ENCODE measurements at regions not wholly inside any gene's neighbourhood (a gene's known extent, or its start where the extent isn't known, plus 50 kb on each side); places are given as distances from the start of the nearest gene placed in this dataset.

DNA sequence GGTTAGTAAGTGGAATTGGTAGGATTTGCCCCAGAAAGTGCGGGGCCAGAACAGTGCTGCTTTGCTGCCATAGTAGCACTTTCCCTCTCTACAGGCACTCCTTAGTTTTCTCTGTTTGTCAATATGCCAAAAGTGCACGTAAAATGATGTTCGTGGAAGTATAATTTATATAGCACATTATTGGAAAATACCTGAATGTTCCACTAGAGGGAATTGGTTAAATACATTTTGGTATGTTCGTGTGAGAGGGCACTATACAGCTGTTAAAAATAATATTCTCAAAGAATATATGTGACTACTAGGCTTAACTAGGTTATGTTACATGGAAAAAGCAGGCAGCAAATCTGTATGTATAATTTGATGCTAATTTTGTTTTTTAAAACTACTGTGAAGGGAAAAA is 184.0 kb upstream of the GDNF start:
- DNase-seq, result no peak
- Histone ChIP-seq H3K27ac (replicated peaks) (no peak overlapping the region), H3K4me3 (no peak overlapping the region), H3K4me1 (no peaks in the 10 kb centered on the region), H3K9me3 (replicated peaks) (no peaks in the 10 kb centered on the region), H3K27me3 (ENCODE audit: low read depth) (no peaks in the 10 kb centered on the region), H3K36me3 (no peaks in the 10 kb centered on the region)
- intact Hi-C loops (cut with micrococcal nuclease), result no loop called here
- TF ChIP-seq, protein P1, sequence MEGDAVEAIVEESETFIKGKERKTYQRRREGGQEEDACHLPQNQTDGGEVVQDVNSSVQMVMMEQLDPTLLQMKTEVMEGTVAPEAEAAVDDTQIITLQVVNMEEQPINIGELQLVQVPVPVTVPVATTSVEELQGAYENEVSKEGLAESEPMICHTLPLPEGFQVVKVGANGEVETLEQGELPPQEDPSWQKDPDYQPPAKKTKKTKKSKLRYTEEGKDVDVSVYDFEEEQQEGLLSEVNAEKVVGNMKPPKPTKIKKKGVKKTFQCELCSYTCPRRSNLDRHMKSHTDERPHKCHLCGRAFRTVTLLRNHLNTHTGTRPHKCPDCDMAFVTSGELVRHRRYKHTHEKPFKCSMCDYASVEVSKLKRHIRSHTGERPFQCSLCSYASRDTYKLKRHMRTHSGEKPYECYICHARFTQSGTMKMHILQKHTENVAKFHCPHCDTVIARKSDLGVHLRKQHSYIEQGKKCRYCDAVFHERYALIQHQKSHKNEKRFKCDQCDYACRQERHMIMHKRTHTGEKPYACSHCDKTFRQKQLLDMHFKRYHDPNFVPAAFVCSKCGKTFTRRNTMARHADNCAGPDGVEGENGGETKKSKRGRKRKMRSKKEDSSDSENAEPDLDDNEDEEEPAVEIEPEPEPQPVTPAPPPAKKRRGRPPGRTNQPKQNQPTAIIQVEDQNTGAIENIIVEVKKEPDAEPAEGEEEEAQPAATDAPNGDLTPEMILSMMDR (IDR thresholded peaks at IDR 0.05; ENCODE audit: borderline replicate concordance), result peak; percentile 34

DNA sequence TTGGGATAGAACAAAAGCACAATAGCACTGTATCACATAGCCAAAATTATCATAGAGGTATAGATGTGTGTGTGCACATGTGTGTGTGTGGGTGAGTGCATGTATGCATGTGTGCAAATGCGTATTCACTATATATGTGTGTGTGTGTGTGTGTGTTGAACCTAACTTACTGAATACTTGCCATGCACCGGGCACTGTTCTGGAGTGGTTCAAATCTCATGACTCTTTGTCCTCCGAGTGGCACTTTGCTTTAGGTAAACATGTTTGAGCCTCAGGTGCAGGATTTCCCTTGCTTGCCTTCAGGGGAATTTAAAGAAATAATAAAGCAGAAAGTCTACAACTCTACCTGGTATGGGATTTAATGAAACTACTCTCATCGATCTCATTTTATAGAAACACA is 183.5 kb upstream of the GDNF start:
- intact Hi-C loops (cut with micrococcal nuclease), result no loop called here
- Histone ChIP-seq H3K36me3 (no peaks in the 10 kb centered on the region), H3K9me3 (replicated peaks) (no peaks in the 10 kb centered on the region), H3K27ac (replicated peaks) (no peak overlapping the region), H3K4me3 (no peak overlapping the region), H3K27me3 (ENCODE audit: low read depth) (no peaks in the 10 kb centered on the region), H3K4me1 (no peaks in the 10 kb centered on the region)
- TF ChIP-seq, protein P1 (IDR thresholded peaks at IDR 0.05; ENCODE audit: borderline replicate concordance), result no peak
- DNase-seq, result no peak

DNA sequence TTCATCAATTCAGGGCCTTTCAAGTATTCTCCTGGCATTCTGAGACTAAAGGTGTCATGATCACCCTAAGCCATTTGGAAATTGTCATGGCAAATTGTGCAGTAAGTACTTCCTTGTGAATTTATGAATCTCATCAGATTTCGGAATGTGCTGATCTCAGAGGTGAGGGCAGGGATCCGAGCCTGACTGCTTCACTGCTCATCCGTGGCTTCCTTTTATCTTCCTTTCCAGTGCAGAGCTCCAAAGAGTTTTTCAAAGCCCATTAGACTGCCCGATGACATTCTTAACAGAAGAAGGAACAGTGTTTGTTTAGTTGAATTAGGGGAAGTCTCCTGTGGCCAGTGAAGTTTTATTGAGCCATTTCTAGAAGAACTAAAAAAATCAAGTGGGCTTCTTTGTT is 182.8 kb upstream of the GDNF start:
- H3K27me3 ChIP-seq (ENCODE audit: low read depth), result no peaks in the 10 kb centered on the region
- no peaks in the 10 kb centered on the region for H3K9me3 ChIP-seq (replicated peaks)
- H3K4me3 ChIP-seq, result no peak overlapping the region
- no peaks in the 10 kb centered on the region for H3K4me1 ChIP-seq
- no peak overlapping the region for H3K27ac ChIP-seq (replicated peaks)
- H3K36me3 ChIP-seq, result no peaks in the 10 kb centered on the region
- TF ChIP-seq, protein P1 (IDR thresholded peaks at IDR 0.05; ENCODE audit: borderline replicate concordance), result no peak
- intact Hi-C loops (cut with micrococcal nuclease), result no loop called here
- no peak for DNase-seq

DNA sequence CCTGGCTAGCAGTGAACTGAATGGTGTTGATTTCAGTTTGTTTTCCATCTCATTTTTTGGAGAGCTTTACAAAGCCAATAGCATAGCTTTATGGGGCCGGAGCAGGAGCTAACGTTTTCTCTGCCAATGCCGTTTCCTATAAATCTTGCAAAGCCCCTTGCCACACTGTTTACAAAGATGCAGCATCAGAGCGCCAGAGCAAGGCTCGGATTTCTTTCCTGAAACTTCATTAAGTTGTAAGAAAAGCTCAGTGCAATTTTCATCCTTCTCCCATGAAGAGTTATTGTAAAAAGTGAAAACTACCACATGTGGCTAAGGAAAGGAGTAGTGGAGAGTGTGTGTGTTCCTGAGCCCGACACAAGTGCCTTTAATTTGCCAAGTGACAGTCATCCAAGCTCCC is 178.2 kb upstream of the GDNF start:
- TF ChIP-seq, protein P1 (IDR thresholded peaks at IDR 0.05; ENCODE audit: borderline replicate concordance), result no peak
- no peak overlapping the region for H3K4me3 ChIP-seq
- H3K27me3 ChIP-seq (ENCODE audit: low read depth), result no peaks in the 10 kb centered on the region
- H3K36me3 ChIP-seq, result no peaks in the 10 kb centered on the region
- DNase-seq, result no peak
- intact Hi-C loops (cut with micrococcal nuclease), result no loop called here
- no peaks in the 10 kb centered on the region for H3K4me1 ChIP-seq
- H3K9me3 ChIP-seq (replicated peaks), result no peaks in the 10 kb centered on the region
- no peak overlapping the region for H3K27ac ChIP-seq (replicated peaks)

DNA sequence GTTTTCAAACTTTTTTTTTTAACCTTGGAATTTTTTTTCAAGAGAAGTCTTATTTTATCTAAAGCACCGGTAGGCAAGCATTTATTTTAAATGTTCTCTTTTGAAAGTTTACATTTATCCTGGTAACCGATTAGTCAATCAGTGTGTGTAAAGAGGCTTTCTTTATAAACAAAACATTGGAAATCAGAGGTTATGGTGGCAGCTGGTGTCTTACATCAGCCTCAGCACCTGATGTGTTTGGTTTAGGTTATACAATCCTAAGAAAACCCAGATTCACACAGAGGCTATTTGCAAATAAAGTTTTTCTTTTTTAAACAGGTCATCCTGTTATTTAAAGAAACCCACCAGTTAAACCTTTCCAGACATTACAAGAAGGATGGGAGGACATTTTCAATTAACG is 173.3 kb upstream of the GDNF start:
- TF ChIP-seq, protein P1 (IDR thresholded peaks at IDR 0.05; ENCODE audit: borderline replicate concordance), result no peak

More for the DNA sequence above, 173.3 kb upstream of the GDNF start:
- Histone ChIP-seq H3K4me1 (no peaks in the 10 kb centered on the region), H3K27me3 (ENCODE audit: low read depth) (peaks cover 10% of the 10 kb centered on the region), H3K4me3 (no peak overlapping the region), H3K27ac (replicated peaks) (no peak overlapping the region), H3K9me3 (replicated peaks) (no peaks in the 10 kb centered on the region), H3K36me3 (no peaks in the 10 kb centered on the region)
- no peak for DNase-seq
- intact Hi-C loops (cut with micrococcal nuclease), result no loop called here

All from left ventricle myocardium inferior (tissue), 1 donor.